LNCAP (cell line): ENCODE measurements at regions not wholly inside any gene's neighbourhood (a gene's known extent, or its start where the extent isn't known, plus 50 kb on each side); places are given as distances from the start of the nearest gene placed in this dataset.

Experiments
- TF ChIP-seq, protein P1 (sequence below): fragments of 450-650 bp; IDR thresholded peaks from 2 replicates; pipeline ENCODE4 v1.5.1; 2017; ENCODE audit warnings: mild to moderate bottlenecking

DNA sequence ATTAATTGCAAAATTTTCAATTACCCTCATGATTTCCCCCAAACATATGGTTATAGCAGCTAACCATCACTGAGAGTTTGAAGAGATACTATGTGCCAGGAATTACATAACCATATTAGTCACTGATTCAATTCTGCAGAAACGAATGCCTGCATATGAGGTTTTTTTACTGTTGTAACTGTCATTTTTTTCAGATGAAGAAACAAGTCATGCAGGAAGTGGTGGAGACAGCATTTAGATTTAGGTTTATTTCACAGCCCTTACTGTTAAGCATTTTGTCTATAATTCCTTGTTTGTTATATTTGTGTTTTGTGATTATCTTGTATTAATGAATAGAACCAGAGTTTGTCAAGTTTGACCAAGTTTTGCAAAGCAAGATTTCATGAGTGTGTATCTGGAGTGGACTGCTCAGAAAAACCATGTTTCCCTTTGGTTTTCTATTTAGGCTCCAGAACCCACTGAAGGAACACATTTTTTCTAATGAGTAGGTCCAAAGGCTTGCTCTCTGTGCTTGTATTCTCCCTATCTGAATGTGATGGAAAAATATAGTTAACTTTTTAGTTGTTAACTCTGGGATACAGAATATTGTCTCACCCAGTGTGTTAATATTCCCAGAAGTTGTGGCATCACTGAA lies 308.5 kb upstream of the ADAMTS5 start:
- TF ChIP-seq, protein P1, sequence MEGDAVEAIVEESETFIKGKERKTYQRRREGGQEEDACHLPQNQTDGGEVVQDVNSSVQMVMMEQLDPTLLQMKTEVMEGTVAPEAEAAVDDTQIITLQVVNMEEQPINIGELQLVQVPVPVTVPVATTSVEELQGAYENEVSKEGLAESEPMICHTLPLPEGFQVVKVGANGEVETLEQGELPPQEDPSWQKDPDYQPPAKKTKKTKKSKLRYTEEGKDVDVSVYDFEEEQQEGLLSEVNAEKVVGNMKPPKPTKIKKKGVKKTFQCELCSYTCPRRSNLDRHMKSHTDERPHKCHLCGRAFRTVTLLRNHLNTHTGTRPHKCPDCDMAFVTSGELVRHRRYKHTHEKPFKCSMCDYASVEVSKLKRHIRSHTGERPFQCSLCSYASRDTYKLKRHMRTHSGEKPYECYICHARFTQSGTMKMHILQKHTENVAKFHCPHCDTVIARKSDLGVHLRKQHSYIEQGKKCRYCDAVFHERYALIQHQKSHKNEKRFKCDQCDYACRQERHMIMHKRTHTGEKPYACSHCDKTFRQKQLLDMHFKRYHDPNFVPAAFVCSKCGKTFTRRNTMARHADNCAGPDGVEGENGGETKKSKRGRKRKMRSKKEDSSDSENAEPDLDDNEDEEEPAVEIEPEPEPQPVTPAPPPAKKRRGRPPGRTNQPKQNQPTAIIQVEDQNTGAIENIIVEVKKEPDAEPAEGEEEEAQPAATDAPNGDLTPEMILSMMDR, result no peak

DNA sequence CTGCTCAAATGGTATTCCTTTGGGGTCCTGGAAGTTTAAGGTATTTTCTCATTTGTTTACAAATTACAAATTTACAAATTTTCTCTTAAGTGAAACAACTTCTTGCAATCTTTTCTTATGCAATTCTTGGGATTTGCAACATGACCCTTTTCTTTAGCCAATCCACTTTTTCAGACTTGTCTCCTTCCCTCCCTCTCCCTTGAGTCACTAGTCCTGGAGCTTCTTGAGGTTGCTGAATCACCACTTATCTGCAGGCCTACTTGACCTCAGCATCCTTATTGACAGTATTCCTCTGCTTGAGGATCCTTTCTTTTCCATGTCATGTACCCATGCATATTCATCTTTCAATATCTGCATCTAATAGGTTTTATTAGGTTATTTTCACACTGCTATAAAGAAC lies 302.8 kb upstream of the ADAMTS5 start:
- TF ChIP-seq, protein P1, result no peak

DNA sequence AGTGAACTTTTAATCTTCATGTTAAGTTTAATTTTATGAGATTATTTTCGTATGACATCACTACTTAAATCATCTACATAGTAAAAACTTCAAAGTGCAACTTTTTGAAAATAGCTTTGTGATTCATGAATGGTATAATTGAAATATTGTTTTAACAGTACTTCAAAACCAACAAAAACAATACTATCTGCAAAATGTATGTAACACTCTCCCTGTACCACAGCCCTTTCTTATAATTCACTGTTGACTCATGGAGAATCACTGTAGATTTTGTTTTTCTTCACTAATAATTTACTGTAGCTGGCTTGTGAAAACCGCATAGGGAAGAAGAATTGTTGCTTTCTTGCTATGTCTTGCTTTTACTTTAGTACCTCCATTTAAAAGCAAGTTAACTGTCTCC lies 301.4 kb upstream of the ADAMTS5 start:
- TF ChIP-seq, protein P1, result no peak

DNA sequence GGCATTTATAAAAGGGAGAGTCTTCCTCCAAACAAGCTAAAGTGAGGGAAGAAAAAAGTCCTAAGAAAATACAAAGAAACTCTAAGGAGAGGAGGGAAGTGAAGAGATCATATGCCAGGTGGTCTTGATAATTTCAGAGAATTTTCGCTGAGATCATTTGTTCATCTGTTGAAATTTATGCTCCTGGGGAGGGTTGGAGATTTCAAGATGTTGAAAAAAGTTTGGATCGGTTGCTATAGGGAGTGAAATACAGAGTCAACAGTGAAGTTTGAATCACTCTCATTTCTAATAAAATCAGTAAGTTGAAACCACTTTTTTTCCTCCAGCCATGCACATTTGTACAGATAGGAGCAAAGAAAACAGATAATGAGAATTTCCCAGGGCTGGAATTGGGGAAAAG lies 299.1 kb upstream of the ADAMTS5 start:
- TF ChIP-seq, protein P1, result no peak

DNA sequence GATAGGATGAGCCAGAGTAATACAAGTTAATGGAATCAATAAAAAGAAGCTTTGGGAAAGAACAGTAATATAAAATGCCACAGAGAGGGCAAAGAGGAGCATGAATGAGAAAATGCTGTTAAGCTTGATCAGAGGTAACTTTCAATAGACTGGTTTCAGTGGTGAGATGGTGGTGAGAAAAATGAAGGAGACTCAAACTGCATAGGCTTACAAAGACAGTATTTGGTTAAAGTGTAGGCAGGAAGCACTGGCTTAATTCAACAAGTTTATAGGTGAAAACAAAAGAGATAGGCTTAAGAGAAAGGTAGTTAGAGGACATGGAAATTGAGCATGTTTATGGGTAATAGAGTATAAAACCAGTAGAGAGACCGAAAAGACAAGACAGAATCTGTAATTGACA lies 298.6 kb upstream of the ADAMTS5 start:
- TF ChIP-seq, protein P1, result no peak

DNA sequence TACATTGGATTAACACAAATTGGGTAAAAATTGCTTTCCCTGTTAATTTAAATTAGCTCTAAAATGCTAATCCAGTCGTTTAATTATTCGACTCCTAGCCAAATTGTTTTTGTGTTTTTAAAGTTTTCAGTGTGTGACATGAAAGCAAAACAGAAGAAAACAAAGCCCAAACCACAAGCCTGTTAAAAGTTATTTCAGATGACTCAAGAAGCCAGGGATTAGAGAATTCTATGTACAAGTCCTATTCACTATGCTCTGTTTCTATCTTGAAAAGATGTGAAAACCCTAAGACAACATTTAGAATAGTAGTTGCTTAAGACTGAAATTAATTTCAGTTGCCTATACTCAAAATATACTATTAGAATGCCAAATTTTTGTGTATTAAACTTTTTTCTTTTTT lies 294.8 kb upstream of the ADAMTS5 start:
- TF ChIP-seq, protein P1, result no peak

DNA sequence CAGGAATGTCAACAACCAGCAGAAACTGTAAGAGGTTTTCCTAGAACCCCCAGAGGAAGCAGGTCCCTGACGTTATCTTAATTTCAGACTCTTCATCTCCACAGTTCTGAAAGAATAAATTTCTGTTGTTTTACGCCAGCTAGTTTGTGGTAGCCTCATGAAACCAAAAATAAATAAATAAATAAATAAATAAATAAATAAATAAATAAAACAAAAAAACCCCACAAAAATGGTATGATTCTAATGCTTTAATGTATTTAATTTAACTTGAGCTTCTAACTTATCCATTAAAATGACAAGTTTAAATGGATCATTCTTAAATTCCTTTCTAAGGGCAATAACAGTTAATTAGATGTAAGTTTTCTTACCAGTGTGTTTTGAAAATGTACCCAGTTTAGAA lies 293.8 kb upstream of the ADAMTS5 start:
- TF ChIP-seq, protein P1, result no peak
